ENCODE measurements at regions not wholly inside any gene's neighbourhood (a gene's known extent, or its start where the extent isn't known, plus 50 kb on each side); places are given as distances from the start of the nearest gene placed in this dataset.

DNA sequence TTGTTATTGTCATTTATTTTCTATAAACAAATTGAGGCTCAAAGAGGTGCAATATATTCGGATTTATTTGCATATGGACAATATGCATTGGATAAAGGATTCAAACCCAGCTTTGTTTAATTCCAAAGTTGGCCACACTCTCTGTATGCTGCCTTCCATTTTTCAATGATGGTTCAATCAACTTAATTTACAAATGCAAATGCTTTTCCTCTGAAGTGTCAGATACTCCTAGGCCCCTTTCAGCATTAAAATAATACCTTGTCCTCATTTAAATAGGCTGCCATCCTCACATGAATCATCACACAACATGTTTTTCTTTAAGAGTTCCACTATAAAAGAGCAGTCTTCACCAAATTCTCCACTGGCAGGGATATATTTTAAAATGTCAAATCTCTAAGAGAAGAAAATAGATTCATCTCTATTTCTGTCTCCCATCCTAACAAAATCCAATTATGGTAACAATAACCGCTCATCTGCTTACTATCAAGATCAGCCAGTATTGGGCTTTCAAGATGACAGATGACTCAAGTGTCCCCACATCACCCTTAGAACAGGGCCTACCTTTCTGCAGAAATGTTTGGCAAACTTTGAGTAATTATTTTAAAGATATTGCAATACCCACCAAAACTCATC lies 114.8 kb downstream of the SCG2 start (continued):
- TF ChIP-seq CTCF (IDR thresholded peaks at IDR 0.05; ENCODE audit: low read depth, low read length, missing input control) (no peak), GABPA (IDR thresholded peaks at IDR 0.05 in 1 of 2, conservative IDR thresholded peaks at IDR 0.05 in 1 of 2) (no peak), NR2F2 (IDR thresholded peaks at IDR 0.05) (no peak)

GRCh38 chr2:223488814-223489213 lies 113.3 kb downstream of the SCG2 start:
- H3K9ac ChIP-seq (ENCODE audit: low read depth in 1 of 2, low read length in 2 of 2) = no peak overlapping the region
- H3K27me3 ChIP-seq (ENCODE audit: control insufficient read depth in 4 of 4, insufficient read depth in 4 of 4, low read length in 3 of 4) = no peaks in the 10 kb centered on the region
- no peak overlapping the region for H3K27ac ChIP-seq (ENCODE audit: low read depth in 1 of 2, low read length in 2 of 2)
- H3K4me1 ChIP-seq (ENCODE audit: control insufficient read depth in 4 of 4, insufficient read depth in 4 of 4, low read length in 3 of 4) = no peaks in the 10 kb centered on the region
- no peak overlapping the region for H3K4me3 ChIP-seq (ENCODE audit: low read depth in 1 of 3, low read length in 3 of 3)
- TF ChIP-seq JUND (IDR thresholded peaks at IDR 0.05) (no peak), NR2F2 (IDR thresholded peaks at IDR 0.05) (no peak), EGR1 (IDR thresholded peaks at IDR 0.05; ENCODE audit: low read depth in 2 of 2) (no peak), HNF4A (conservative IDR thresholded peaks at IDR 0.05) (no peak), ZBTB33 (IDR thresholded peaks at IDR 0.05) (no peak), FOXA1 (IDR thresholded peaks at IDR 0.05) (no peak), RAD21 (IDR thresholded peaks at IDR 0.05) (no peak), REST (IDR thresholded peaks at IDR 0.05) (no peak), HNF4G (IDR thresholded peaks at IDR 0.05) (no peak), RXRA (IDR thresholded peaks at IDR 0.05) (no peak), CTCF (IDR thresholded peaks at IDR 0.05; ENCODE audit: low read depth, low read length, missing input control) (no peak), SP1 (IDR thresholded peaks at IDR 0.05) (no peak), TAF1 (conservative IDR thresholded peaks at IDR 0.05) (no peak), GABPA (IDR thresholded peaks at IDR 0.05 in 1 of 2, conservative IDR thresholded peaks at IDR 0.05 in 1 of 2) (no peak), ATF3 (IDR thresholded peaks at IDR 0.05) (no peak), MAX (IDR thresholded peaks at IDR 0.05) (no peak), YY1 (IDR thresholded peaks at IDR 0.05) (no peak), FOXA2 (IDR thresholded peaks at IDR 0.05) (no peak)
- 53% methylated on average over 4 of the region's 4 CpGs for WGBS
- H3K36me3 ChIP-seq (ENCODE audit: control insufficient read depth in 4 of 4, insufficient read depth in 3 of 4, low read depth in 1 of 4, low read length in 3 of 4) = no peaks in the 10 kb centered on the region
- DNase-seq (ENCODE audit: low spot score) = no peak
- H3K9me3 ChIP-seq (ENCODE audit: control insufficient read depth in 4 of 4, low read length in 3 of 4) = peaks cover 0 to 7% (median 0%) of the 10 kb centered on the region in 4 donors

Data from liver (tissue), 8 donors.